ENCODE measurements at regions not wholly inside any gene's neighbourhood (a gene's known extent, or its start where the extent isn't known, plus 50 kb on each side); places are given as distances from the start of the nearest gene placed in this dataset.
"Not testable (repeated sequence)": the region's sequence is repeated elsewhere in the genome, so short reads cannot be mapped to it uniquely, and the experiment has no call there.

GRCh38 chr9:78441822-78442431 lies 145.0 kb downstream of the PSAT1 start:
- no peak overlapping the region for H3K4me3 ChIP-seq (ENCODE audit: low read depth, low read length)
- DNase-seq, result no peak
- in situ Hi-C loops (cut with HindIII; ENCODE audit: low pct_ligation_motif_present, low sequenced_read_pairs), result no loop called here
- no peaks in the 10 kb centered on the region for H3K27me3 ChIP-seq (replicated peaks)
- no peaks in the 10 kb centered on the region for H3K36me3 ChIP-seq (replicated peaks)
- H3K27ac ChIP-seq, result no peak overlapping the region
- TF ChIP-seq CTCF (IDR thresholded peaks at IDR 0.05; ENCODE audit: low read depth, low read length, missing control alignments), result no peak

GRCh38 chr9:78442577-78442976 lies 145.7 kb downstream of the PSAT1 start:
- H3K36me3 ChIP-seq (replicated peaks); DNase-seq; H3K4me3 ChIP-seq (ENCODE audit: low read depth, low read length); H3K27ac ChIP-seq; in situ Hi-C loops (cut with HindIII; ENCODE audit: low pct_ligation_motif_present, low sequenced_read_pairs); H3K27me3 ChIP-seq (replicated peaks): not testable (repeated sequence)

- H3K27ac ChIP-seq, result no peak overlapping the region
- H3K36me3 ChIP-seq (replicated peaks), result no peaks in the 10 kb centered on the region
- H3K4me3 ChIP-seq (ENCODE audit: low read depth, low read length), result no peak overlapping the region
- no peaks in the 10 kb centered on the region for H3K27me3 ChIP-seq (replicated peaks)
- DNase-seq, result no peak
- TF ChIP-seq CTCF (IDR thresholded peaks at IDR 0.05; ENCODE audit: low read depth, low read length, missing control alignments), result no peak
- in situ Hi-C loops (cut with HindIII; ENCODE audit: low pct_ligation_motif_present, low sequenced_read_pairs), result no loop called here
Measured at GRCh38 chr9:78443946-78444345, 147.0 kb downstream of the PSAT1 start.

GRCh38 chr9:78448960-78449673 lies 152.2 kb downstream of the PSAT1 start:
- in situ Hi-C loops (cut with HindIII; ENCODE audit: low pct_ligation_motif_present, low sequenced_read_pairs), result no loop called here
- no peak for TF ChIP-seq CTCF (IDR thresholded peaks at IDR 0.05; ENCODE audit: low read depth, low read length, missing control alignments)
- Histone ChIP-seq H3K27ac (no peak overlapping the region), H3K36me3 (replicated peaks) (no peaks in the 10 kb centered on the region), H3K4me3 (ENCODE audit: low read depth, low read length) (no peak overlapping the region), H3K27me3 (replicated peaks) (no peaks in the 10 kb centered on the region)
- DNase-seq, result no peak

- no peak overlapping the region for H3K27ac ChIP-seq
- in situ Hi-C loops (cut with HindIII; ENCODE audit: low pct_ligation_motif_present, low sequenced_read_pairs), result no loop called here
- H3K36me3 ChIP-seq (replicated peaks), result no peaks in the 10 kb centered on the region
- no peaks in the 10 kb centered on the region for H3K27me3 ChIP-seq (replicated peaks)
- no peak overlapping the region for H3K4me3 ChIP-seq (ENCODE audit: low read depth, low read length)
- TF ChIP-seq CTCF (IDR thresholded peaks at IDR 0.05; ENCODE audit: low read depth, low read length, missing control alignments), result no peak
- no peak for DNase-seq
Measured at GRCh38 chr9:78453450-78453849, 156.5 kb downstream of the PSAT1 start.

- no peak for TF ChIP-seq CTCF (IDR thresholded peaks at IDR 0.05; ENCODE audit: low read depth, low read length, missing control alignments)
- Histone ChIP-seq H3K4me3 (ENCODE audit: low read depth, low read length) (no peak overlapping the region), H3K27ac (no peak overlapping the region), H3K36me3 (replicated peaks) (no peaks in the 10 kb centered on the region), H3K27me3 (replicated peaks) (no peaks in the 10 kb centered on the region)
- in situ Hi-C loops (cut with HindIII; ENCODE audit: low pct_ligation_motif_present, low sequenced_read_pairs), result no loop called here
- DNase-seq, result no peak
Measured at GRCh38 chr9:78462611-78463010, 165.7 kb downstream of the PSAT1 start.
